GM12878 (cell line): ENCODE measurements at regions not wholly inside any gene's neighbourhood (a gene's known extent, or its start where the extent isn't known, plus 50 kb on each side); places are given as distances from the start of the nearest gene placed in this dataset.

Experiments
- BCL11A ChIP-seq: IDR thresholded peaks from 2 replicates; pipeline ENCODE4 v1.6.1; 2011; ENCODE audit warnings: low read depth, low read length
- CHD1 ChIP-seq: IDR thresholded peaks from 2 replicates; pipeline ENCODE4 v1.6.1; 2012; ENCODE audit warnings: low read depth, low read length, improper control_type of control experiment
- CHD2 ChIP-seq: IDR thresholded peaks from 2 replicates; pipeline ENCODE4 v1.6.1; 2011; ENCODE audit warnings: low read depth, low read length, improper control_type of control experiment, borderline replicate concordance
- CREB1 ChIP-seq: IDR thresholded peaks from 2 replicates; pipeline ENCODE4 v1.6.1; 2012; ENCODE audit warnings: low read depth, mild to moderate bottlenecking, inconsistent platforms
- CTCF ChIP-seq, 3 experiments: IDR thresholded peaks in 2 of 3; conservative IDR thresholded peaks in 1 of 3; 2 replicates each; pipeline ENCODE4 v1.5.1; 2011; ENCODE audit warnings: low read depth in 3 of 3, low read length in 3 of 3, mild to moderate bottlenecking in 3 of 3, control low read depth in 2 of 3, moderate library complexity in 2 of 3, inconsistent platforms in 1 of 3, mixed read lengths in 1 of 3; ENCODE audit not compliant: control insufficient read depth in 2 of 3, insufficient read depth in 1 of 3; ENCODE audit errors: extremely low read depth in 1 of 3
- ETV6 ChIP-seq, 2 experiments: fragments of 450-650 bp in 1 of 2; IDR thresholded peaks in 1 of 2; conservative IDR thresholded peaks in 1 of 2; 2 replicates each; pipeline ENCODE4 v1.6.1; 2014; ENCODE audit warnings: antibody characterized with exemption in 1 of 2, borderline replicate concordance in 1 of 2, low read depth in 1 of 2, mild to moderate bottlenecking in 1 of 2, moderate library complexity in 1 of 2
- MXI1 ChIP-seq: fragments of 150-350 bp; IDR thresholded peaks from 2 replicates; pipeline ENCODE4 v1.6.1; 2011; ENCODE audit warnings: low read depth, mild to moderate bottlenecking, inconsistent platforms, low read length, improper control_type of control experiment
- NR2C2 ChIP-seq: IDR thresholded peaks from 2 replicates; pipeline ENCODE4 v1.6.1; 2011; ENCODE audit warnings: borderline replicate concordance, low read depth; ENCODE audit not compliant: control insufficient read depth, insufficient read length
- NRF1 ChIP-seq: conservative IDR thresholded peaks from 2 replicates; pipeline ENCODE4 v1.6.1; 2011; ENCODE audit warnings: mild to moderate bottlenecking, low read depth, low read length, improper control_type of control experiment
- SMC3 ChIP-seq: IDR thresholded peaks from 2 replicates; pipeline ENCODE4 v1.6.1; 2011; ENCODE audit warnings: low read length, improper control_type of control experiment, borderline replicate concordance
- TF ChIP-seq, protein P1 (sequence below): IDR thresholded peaks from 2 replicates; pipeline ENCODE4 v1.6.1; 2011; ENCODE audit warnings: low read depth, mild to moderate bottlenecking, low read length, moderate library complexity, borderline replicate concordance; ENCODE audit errors: extremely low read depth

- TF ChIP-seq CTCF (IDR thresholded peaks at IDR 0.05 in 2 of 3, conservative IDR thresholded peaks at IDR 0.05 in 1 of 3; ENCODE audit: control insufficient read depth in 2 of 3, extremely low read depth in 1 of 3, insufficient read depth in 1 of 3, low read depth in 3 of 3, low read length in 3 of 3) (no peak), MXI1 (no peak), ETV6 (conservative IDR thresholded peaks at IDR 0.05 in 1 of 2, IDR thresholded peaks at IDR 0.05 in 1 of 2; ENCODE audit: borderline replicate concordance in 1 of 2, low read depth in 1 of 2) (no peak), CHD2 (no peak), CREB1 (no peak), BCL11A (no peak), NRF1 (no peak), SMC3 (no peak), NR2C2 (no peak), CHD1 (no peak)
- TF ChIP-seq, protein P1, sequence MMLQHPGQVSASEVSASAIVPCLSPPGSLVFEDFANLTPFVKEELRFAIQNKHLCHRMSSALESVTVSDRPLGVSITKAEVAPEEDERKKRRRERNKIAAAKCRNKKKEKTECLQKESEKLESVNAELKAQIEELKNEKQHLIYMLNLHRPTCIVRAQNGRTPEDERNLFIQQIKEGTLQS: no peak
Measured at GRCh38 chr2:45284621-45284995, 275.4 kb upstream of the SIX2 start.
